Esophagus mucosa (tissue), 1 donor: ENCODE measurements at regions not wholly inside any gene's neighbourhood (a gene's known extent, or its start where the extent isn't known, plus 50 kb on each side); places are given as distances from the start of the nearest gene placed in this dataset.
"Not testable (repeated sequence)": the region's sequence is repeated elsewhere in the genome, so short reads cannot be mapped to it uniquely, and the experiment has no call there.

Source experiments
- ATAC-seq: fragments of 200-7000 bp; cut with Tn5 transposase; one replicate; pipeline ENCODE4 v1.9.1; 2020
- donor health status: DM: yes; HTN: yes; CAD: no.

DNA sequence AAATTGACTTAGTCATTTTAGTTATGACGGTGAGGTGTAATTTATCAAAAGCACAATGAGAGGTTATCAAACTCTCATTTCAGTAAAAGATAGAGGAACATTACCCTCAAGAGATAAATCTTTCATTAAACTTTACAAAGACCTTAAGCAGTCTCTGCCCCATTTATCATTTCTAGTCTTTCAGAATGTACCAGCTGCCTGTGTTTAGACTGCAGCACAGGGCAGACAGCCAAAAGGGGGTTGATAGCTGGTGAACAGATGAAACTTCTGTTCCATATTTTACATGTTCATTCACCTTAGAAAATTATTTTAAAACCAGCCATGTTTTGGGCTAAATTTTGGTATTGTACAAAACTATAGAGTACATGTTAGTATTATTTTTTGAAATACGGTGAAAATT lies 514.6 kb upstream of the CNTN3 start:
- no peak for ATAC-seq

DNA sequence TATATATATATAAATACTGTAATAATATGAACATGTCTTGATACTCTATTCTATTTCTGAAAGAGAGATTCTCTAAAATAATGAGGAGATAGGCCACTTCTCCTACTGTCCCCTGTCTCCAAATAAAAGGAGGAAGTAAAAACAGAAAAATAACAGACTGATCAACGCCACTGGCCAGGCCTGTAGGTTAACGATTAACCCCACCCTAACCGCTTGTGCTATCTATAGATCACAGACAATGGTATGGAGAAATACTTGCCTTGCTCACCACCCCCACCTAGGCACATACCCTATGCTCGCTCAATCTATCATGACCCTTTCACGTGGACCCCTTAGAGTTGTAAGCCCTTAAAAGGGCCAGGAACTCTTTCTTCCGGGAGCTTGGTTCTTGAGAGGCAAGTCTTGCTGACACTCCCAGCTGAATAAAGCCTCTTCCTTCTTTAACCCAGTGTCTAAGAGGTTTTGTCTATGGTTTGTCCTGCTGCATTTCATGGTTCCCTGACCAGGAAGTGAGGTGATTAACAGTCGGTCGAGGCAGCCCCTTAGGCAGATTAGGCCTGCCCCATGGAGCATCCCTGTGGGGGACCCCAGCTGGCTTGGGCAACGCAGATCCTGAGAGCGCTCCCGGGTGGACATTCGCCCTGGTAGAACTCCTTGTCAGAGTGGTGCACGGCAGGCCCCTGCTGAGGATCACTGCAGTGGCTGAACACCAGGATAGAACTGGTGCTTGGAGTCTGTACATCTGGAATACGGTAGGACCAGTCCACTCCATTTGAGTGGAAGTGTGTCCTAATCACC lies 521.8 kb upstream of the CNTN3 start:
- ATAC-seq: no peak

DNA sequence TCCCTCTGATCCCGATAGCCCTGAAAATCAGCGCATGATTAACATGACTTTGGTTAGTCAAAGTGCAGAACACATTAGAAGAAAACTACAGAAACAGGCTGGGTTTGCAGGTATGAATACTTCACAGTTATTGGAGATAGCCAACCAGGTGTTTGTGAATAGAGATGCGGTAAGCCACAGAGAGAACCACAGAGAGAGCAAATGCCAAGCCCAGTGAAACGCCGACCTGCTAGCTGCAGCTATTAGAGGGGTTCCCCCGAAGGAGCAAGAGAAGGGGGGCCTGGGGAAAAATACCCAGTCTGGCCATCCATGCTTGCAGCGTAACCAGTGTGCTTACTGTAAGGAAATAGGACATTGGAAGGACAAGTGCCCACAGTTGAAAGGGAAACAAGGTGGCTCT lies 523.9 kb upstream of the CNTN3 start:
- ATAC-seq: no peak

DNA sequence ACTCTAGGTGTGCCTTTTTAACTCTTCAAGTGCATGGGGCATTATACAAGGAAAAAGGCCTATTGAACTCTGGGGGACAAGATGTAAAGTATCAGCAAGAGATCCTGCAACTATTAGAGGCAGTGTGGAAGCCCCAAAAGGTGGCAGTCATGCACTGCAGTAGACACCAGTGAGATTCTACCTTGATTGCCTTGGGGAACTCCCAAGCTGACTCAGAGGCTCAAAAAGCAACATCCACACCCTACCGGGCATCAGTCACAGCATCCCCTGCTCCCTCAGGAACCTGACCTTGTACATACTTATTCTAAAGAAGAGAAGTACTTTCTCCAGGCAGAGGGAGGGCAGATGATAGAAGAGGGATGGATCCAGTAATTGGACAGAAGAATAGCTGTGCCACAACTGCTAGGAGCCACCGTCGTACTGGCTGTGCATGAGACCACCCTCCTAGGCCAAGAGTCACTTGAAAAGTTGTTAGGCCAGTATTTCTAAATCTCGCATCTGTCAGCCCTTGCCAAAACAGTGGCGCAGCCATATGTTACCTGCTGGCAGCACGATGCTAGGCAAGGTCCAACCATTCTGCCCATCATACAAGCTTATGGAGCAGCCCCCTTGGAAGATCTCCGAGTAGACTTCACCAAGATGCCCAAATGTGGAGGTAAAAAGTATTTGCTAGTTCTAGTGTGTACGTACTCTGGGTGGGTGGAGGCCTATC lies 523.1 kb upstream of the FRG2C start:
- ATAC-seq: no peak

DNA sequence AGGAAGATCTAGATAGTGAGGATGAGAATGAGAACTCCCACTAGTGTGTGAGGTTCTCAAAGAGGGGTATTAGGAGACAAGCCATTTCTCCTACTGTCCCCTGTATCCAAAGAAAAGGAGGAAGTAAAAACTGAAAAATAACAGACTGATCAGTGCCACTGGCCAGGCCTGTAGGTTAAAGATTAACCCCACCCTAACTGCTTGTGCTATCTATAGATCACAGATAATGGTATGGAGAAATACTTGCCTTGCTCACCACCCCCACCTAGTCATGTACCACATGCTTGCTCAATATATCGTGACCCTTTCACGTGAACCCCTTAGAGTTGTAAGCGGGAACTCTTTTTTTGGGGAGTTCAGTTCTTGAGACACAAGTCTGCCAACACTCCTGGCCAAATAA lies 519.7 kb upstream of the FRG2C start:
- no peak for ATAC-seq

DNA sequence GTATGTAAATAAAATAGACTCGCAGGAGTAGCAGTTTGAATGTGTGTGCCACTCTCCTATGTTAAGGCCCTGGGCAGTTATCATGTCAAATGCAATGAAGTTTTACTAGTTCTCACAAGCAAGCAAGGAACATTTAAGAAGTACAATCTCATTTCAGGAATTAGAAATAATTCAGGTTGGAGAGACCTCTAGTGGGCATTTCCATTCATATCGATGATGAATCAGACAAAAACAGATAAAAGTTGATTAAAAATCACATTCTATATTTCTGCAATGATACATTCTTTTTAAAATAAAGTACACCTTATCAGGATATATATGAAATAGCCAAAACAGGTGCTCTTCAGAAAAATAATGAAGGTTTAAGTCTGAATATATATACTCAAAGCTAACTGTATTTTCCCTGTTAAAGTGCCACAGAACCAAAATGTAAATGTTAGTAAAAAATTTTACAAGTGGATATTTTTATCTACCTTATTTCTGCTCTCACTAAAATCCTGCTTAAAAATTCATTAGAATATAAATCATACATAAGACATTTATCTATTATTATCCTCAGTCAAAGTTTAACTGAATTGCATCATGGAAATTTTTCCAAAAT lies 492.4 kb upstream of the FRG2C start:
- ATAC-seq: no peak

DNA sequence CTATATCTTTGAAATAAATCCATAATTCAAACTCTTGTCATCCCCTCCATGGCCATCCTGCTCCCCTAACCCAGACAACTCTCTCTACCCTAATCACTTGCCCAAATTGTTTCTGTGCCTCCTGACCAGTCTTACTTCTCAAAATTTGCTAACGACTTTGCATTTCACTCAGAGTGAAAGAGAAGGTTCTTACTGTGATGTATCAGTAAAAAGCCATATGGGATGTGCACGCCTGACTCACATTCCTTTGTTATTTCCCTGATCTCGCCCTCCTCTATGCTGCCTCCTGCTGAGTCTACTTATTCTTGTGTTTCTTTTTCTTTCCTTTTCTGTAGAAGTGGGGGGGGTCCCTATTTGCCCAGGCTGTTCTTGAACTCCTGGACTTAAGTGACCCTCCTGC lies 487.2 kb upstream of the FRG2C start:
- ATAC-seq: no peak

DNA sequence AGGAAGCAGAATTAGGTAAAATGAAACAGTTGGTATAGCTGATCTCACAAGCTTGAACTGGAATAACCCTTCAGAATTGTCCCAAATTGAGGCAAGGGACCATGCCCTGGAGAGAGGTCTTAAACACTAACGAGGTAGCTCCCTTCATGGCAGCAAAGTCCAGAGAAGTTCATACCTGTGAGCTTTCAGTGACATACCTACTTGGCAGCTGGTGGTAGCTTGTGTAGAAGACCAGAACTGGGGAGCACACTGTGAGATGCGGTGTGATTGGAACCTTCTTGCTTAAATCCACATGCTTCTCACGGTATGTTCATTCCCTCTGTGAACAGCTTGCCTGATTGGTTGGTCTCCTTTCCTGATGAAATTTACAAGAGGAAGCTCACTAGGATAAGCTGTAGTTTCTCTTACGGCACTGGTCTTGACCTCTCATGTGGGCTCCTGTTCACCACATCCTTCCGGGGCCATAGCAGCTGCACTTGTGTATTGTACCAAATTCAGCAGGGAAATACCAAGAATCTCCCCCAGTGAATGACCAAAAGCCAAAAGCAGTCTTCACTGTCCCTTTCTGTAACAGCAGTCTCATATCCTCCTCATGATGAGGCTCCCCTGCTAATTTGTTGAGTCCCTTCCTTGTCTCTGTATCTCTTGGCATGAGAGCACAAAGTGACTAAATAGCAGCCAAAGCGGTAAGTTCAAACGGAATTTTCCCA lies 483.7 kb upstream of the FRG2C start:
- no peak for ATAC-seq

DNA sequence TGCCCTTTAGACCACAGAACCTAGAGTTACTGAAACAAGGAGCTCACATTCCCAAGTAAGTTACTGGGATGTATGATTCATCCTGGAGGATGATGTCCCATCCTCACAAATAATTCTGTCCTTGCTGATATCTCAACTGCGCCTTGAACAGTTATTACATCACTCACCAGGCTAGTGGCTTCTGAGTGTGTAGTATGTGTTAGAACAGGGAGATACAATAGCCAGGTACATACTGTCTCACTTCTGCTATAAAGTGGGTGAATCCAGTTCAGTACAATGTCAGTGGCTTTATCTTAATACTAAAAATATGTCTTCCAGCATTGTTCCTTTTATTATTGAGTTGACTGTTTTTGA lies 483.2 kb upstream of the FRG2C start:
- no peak for ATAC-seq

DNA sequence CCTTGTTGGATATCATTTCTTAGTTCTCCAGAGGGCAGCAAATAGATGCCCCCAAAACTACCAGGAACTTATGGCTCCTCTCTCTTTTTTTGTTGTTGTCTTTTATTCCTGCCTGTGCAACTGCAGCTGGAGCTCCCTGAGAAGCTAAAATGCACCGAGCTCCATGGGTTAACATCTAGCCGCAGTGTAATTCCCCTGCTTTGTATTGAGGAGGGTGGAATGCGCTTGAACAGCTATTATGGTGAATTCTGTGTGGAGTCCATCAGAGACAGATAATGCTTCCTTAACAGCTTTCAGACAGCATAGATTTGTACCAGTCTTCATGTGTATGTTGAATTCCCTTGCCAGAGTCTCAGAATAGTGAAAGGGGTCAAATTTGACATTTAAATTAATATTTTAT lies 475.2 kb upstream of the FRG2C start:
- no peak for ATAC-seq

DNA sequence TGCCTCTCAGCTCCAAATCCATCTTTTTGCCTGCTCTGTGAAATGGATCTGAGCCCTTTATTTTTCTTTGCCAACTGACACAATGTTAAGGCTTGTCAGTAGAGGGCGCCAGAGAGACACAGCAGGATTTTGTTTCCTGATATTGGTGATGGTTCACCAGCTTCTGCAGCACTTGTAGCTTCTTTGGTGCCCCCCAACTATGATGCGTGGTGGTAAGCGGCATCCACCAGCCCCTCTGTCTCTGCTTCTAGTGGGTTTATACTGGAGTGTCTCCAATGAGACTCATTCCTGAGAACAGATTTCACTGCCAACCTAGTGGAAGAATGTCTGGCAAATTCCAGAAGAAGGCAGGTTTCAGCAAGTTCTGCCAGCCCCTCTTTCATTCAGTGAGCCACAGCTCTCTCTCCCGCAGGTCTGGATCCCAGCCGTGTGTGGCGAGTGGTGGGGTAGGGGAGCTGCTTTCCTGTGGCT lies 471.9 kb upstream of the FRG2C start:
- ATAC-seq: no peak

DNA sequence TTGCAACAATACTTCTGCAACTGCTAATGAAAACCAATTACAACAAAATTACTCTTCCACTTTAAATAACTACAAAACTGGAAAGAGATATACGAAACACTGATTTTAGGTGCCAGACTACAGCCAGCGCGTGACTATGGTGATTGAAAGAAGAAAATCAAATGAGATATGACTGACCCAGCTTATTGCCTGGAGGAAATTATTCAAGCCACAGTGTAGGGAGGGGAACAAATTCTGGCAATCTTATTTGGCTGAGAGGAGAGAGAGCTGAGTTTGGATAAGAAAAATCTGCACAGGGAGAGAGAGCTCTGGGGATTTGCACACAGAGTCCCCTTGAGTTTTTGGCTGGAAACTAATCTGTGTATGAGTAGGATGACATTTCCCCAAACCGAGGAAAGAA lies 470.3 kb upstream of the FRG2C start:
- ATAC-seq: no peak

DNA sequence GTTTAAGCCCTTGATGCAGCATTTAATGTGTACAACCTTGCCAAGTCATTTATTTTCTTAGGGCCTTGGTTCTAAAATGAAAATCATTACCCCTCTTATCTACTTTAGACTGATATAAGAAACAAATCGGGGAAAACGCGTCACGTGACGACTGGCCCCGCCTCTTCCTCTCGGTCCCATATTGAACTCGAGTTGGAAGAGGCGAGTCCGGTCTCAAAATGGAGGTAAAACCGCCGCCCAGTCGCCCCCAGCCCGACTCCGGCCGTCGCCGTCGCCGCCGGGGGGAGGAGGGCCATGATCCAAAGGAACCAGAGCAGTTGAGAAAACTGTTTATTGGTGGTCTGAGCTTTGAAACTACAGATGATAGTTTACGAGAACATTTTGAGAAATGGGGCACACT lies 449.8 kb upstream of the FRG2C start:
- ATAC-seq: not testable (repeated sequence)

DNA sequence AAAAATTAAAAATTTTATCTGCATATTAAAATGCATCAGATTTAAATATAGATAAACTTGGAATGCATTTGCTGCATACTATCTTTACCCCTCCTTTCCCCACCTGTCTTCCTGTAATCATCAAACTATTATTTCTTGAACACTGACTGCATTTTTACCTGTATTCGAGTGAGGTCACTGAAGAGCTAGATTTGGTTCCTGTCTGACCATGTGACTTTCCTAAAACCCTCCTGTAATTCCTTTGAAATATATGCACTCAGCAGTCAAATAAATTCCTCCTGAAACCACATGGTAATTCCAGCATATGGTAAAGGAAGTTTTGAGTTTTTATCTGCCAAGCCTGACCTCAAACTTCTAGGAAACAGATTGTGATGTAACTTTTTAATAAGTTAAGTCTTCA lies 445.6 kb upstream of the FRG2C start:
- no peak for ATAC-seq

DNA sequence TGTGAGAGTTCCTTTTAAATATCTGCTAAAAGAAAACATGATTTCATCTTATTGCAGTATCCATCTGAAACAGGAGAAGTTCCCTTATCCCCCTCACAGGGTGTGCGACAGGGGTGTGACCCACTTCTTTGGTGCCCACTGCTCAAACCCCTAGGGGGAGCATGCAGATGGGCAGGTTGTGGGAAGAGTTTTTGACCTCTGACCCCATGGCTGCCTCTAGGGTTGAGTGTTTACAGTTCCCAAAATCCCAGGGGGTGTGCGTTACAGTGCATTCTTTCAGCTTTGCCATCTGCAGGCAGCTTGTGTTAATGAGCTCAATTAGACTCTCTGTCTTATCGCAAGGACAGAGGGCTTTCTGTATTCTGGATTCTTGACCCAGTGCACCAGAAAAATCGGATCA lies 443.2 kb upstream of the FRG2C start:
- no peak for ATAC-seq

DNA sequence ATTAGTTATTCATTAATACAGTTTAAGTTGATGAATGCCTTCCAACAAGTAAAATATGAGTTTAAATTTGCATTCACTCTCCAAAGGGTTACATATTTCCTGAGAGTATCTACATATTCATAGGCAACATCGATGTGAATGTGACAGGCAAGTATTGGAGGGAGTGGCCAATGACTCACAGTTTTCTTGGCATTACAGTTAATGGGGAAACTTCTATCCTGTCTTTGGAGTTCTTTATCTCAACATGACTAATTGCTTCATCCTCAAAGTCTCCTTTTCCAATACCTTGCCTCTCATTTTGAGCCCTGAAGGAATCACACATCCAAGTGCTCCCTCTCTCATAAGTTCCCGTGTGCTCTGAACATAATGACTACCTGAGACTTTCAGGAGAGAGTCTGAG lies 439.7 kb upstream of the FRG2C start:
- no peak for ATAC-seq

DNA sequence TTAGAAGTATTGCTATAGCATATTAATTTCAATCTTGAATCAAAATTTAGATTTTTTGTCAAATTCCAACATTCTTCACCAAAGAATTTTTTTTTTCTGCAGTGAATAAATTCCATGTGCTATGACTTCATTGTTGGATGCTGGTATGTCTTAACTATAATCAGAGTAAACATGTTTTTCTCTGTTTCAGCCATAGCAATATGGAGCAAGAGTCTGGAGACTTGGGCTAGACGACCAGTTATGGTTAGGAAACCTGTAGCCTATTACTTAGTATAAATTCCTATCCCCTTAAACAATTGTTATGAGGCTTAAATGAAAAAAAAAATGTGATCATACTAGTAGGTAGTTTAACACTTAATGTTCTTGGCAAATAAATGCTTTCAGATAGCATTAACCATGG lies 431.9 kb upstream of the FRG2C start:
- ATAC-seq: no peak

DNA sequence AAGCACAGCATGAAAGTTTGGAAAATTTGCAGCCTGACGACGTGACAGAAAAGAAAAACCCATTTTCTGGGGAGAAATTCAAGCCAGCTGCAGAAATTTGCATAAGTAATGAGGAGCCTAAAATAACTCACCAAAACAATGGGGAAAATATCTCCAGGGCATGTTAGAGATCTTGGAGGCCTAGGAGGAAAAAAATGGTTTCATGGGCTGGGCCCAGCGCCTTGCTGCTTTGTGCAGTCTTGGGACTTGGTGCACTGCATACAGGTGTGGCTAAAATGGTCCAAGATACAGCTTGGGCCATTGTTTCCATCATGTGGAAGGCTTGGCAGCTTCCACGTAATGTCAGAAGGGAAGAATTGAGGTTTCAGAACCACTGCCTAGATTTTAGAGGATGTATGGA lies 428.5 kb upstream of the FRG2C start:
- no peak for ATAC-seq

DNA sequence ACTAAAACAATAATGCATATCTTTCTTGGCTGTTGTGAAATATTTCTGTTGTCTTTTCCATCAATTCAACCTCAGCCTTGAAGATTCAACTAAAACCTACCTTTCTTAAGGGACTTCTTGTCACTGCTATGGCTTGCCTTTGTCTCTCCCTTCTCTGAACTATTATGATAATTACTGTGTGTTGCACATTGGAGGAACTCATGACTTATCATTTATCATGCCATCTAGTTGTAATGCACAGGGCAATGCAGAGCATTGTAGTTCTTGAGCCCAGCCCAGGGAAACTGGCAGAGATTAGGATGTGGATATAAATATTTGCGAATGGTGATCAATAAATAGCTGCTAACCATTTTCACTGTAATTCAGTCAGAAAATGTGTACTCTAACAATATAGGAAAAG lies 427.1 kb upstream of the FRG2C start:
- no peak for ATAC-seq

DNA sequence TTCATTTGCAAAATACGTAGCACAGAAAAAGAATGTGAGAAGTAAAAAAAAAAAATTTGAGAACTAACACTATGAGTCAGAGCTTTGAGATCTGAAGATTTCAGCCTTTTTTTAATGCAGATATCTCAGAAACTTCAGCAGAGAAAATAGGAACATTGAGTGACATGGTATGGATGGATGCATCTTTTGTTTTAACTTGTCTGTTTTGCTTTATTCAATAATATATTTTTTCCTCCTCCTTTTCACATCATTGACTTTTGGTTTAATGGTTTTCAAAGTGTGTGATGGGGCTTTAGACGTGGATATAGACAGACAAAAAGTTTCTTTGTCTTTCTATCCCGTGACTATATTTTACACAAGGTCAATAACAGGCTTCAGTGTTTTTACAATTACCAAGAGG lies 426.7 kb upstream of the FRG2C start:
- ATAC-seq: no peak

DNA sequence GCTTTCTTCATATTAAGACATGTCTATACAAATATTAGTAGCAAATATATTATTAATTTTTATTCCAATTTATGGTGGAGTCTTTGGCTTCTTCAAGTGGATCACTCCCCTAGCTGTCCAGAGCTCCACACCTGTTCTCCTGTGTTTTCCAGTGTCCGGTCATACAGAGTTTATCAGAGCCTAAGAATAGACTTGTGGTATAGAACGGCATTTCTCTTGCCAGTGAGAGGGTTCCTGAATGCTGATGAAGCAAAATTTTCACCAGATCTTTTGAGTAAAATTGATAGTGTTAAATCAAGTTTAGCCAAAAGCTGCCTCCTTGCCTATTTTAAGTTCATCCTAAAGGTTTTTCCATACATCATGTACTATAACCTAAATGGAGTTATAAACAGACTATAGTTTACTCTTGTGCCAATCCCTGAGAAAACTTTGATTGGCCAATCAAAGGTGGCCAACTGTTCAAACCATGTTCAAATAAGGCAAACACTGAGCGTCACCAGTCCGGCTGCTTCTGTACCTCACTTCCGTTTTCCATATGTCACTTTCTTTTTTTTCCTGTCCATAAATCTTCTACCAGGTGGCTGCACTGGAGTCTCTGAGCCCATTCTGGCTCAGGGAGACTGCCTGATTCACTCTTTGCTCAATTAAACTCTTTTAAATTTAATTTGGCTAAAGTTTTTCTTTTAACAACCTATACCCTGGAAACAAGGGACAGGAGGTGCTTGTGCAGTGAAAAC lies 422.7 kb upstream of the FRG2C start:
- ATAC-seq: not testable (repeated sequence)

DNA sequence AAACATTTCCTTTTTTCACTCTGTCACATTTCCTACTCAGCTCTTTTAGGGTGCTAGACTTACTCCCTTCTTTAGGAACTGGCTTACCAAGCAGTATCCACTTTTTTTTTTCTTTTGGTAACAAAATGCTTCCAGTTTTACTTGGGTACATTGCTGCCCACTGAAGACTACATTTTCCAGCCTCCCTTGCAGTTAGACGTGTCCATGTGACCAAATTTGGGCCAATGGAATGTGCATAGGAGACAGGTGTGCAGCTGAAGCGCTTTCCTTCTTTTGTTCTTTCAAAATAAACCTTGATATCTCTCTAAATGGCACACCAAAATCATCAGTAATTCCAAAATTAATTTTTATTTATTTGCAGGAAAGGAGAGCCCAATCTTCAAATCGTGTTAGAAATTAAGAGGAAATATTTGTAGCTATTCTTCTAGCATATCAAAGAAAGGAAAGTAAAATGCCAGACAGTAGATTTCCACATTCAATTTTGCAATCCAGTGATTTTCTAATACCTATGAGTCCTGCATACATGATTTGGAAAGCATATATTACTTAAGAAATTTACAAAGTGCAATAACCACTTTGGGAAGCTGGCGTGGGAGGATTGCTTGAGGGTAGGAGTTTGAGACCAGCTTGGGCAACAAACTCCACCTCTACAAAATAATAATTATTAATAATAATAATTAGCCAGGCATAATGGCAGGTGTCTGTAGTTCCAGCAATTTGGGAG lies 422.0 kb upstream of the FRG2C start:
- ATAC-seq: no peak
